HG02884 (cell line): ENCODE measurements at regions not wholly inside any gene's neighbourhood (a gene's known extent, or its start where the extent isn't known, plus 50 kb on each side); places are given as distances from the start of the nearest gene placed in this dataset.

Experiments
- ATAC-seq: cut with Tn5 transposase; IDR thresholded peaks from one replicate; pipeline ENCODE4 v1.9.1; 2021; ENCODE audit warnings: mild to moderate bottlenecking, moderate library complexity; ENCODE audit not compliant: unreplicated experiment

DNA sequence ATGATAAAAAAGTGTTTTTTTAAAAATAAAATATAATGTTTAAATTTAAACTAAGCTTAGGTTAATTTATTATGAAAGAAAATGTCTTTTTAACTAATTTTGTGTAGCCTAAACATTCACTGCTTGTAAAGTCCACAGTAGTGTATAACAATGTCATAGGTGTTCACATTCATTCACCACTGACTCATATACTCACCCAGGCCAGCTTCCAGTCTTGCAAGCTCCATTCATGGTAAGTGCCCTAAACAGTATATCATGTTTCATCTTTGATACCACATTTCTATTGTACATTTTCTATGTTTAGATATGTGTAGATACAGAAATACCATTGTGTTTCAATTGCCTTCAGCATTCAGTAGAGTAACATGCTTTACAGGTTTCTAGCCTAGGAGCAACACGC, 530.3 kb downstream of the EPHA5 start:
- ATAC-seq, result no peak

DNA sequence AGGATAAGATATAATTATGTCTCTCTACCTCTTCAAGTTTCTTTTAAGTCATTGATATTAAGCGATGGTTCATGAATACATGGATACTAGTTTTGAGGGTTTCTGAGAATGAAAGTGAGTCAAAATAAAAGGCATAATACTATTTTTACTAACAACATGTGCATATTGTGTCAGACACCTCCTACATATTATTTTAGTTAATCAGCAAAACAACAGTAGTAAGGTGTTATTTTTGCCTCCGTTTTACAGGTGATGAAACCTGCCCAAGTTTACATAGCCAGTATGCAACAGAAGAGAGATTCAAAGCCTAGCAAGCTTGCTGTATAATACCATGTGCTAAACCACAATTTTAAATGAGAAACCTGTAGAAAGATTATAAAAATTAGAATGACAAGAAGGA, 544.1 kb downstream of the EPHA5 start:
- ATAC-seq, result no peak

DNA sequence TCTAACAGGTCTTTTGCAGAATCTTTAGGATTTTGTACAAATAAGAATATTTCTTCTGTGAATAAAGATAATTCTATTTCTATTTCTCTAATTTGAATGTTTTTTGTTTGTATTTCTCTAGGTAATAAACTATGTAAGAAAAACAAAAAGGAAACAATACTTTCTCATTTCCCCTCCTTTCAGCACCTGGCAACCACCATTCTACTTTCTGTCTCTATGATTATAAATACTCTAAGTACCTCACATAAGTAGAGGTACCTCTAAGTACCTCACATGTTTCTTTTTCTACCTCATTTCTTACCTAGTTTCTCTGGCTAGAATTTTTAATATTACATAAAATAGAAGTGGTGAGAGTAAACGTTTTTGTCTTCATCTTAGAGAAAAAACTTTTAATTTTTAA, 550.0 kb downstream of the EPHA5 start:
- ATAC-seq, result no peak

DNA sequence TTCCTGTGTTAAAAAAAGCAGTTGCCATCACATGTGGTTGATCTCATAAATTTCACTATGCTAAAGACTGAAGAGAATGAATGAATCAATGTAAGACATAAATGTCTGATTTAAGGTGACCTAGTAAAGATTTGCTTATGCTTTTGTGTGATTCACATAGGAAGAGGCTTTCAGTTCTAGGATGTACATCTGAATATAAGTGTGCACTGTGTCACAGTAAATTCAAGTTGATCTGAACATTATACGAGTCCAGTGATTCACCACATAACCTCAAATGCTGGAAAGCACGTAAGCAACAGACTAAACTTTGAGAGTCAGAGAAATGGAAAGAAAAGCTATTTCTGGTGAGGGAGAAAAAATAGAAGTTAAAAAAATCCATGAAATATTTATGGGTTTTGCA, 567.9 kb downstream of the EPHA5 start:
- ATAC-seq, result no peak

DNA sequence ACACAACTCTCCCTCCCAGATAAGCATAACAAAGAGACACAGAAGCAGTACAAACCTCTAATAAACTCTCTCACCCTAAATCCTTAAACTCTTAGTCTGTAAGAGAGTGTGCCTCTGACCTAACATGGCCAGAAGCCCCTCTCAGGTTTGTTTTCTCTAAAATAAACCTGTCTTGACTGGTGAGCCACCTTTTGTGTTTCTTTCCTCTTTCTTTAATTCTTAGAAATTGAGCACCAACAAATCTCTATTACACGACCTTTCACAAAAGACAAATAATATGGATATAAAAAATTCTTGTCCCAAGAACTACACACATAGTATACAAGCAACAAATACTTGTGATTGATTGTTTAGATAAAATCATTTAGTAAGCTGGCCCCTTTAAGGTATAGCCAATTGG, 573.7 kb downstream of the EPHA5 start:
- ATAC-seq, result no peak

DNA sequence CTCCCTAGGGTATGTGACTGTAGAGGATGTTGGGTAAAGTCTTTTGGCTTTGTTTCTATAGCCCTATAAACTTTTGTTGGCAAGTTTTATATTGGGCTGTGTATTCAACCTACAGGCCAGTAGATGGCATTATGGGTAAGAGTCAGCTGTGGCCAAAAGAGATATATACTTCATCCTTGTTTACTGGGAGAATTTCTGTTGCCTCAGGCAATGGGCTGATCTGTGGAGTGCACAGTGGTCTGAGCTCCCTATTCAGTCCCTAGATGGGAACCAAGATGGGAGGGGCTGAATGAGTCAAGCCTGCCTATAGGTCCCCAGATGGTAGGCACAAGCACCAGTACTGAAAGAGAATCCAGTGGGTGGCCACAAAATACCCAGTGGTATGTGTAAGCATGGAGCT, 580.6 kb downstream of the EPHA5 start:
- ATAC-seq, result no peak

DNA sequence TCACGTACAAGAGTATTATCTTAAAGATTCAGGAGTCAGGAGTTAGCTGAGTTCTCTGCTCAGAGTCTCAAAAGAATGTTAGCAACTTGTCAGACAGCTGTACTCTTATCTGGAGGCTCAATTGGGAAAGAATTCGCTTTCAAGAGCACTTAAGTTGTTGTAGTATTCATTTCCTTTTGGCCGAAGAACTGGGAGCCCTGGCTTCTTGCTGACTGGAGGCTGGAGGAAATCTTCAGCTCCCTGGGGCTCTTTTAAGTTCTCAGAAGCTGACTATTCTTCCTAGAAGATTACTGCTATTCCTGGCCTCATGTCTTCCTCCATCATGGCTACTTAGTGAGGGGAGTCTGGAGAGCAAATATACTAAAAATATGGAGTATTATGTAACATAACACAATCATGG, 587.2 kb downstream of the EPHA5 start:
- no peak for ATAC-seq

DNA sequence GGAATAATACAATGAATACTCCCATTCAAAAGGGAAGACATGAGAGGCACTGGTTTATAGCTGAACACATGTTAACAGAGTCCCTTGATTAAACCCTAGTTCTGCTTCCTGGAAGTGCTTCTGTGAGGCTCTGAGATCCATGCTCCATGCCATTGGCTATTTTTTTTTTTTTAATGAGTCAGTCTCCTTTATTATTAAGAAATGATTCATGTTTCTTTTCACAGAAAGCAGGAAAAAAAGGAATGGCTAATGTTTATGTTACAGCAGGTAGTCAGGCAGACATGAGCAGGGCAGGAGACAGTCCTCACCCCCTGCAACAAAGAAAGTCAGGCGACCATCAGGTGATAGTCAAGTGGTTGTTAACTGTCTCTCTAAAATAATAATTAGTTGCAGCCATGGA, 598.7 kb downstream of the EPHA5 start:
- ATAC-seq, result no peak

DNA sequence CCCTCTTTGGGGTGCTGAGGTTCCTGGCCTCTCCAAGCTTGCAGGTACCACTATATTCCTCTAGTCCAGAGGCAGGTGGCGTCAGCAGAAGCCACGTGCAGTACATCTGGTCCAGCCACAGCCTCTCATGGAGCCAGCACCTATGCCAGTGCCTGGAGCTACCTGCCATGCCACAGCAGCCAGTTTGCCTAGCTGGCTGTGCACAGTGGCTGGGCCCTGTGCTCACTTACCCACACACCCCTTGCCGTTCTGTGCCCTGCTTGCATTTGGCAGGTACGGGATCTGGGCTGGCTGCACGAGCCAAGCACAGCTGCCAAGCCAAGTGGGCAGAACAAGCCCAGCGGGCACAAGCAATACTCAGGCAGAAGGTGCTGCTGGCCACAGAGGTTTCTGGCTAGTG, 601.1 kb downstream of the EPHA5 start:
- no peak for ATAC-seq

DNA sequence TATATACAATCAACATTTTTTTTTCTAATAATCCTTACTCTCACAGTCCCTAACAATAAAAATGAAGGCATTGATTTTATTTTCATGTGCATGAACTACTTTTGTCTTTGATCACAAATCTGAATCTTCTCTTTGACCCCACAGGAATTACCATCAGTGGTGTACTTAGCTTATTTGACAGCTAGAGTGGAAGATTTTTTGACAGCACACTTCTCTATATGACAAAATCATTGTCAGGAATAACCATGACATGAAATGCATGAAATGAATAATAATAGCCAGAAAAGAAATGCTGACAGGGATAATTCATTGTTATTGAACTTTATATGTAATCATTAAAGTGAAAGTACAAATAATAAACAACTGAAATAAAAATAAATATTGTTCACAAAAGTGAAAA, 604.2 kb downstream of the EPHA5 start:
- ATAC-seq, result no peak

DNA sequence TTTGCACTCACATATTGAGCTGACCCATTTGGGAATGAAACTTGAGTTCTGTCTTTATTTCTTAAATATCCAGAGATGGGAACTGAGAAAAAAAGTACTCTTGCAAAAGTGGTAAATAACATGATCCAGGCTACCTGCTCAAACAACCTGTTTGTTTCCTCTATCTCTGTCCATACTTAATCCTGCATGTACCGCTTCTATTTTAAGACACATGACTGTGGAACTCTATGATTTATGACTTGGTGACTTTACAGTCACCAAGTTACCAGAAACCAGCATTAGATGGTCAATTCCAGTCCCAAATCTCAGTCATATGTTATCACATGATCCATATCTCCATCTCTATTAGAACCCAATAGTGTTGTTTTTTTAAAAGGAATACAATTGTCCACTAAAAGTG, 606.7 kb downstream of the EPHA5 start:
- no peak for ATAC-seq

DNA sequence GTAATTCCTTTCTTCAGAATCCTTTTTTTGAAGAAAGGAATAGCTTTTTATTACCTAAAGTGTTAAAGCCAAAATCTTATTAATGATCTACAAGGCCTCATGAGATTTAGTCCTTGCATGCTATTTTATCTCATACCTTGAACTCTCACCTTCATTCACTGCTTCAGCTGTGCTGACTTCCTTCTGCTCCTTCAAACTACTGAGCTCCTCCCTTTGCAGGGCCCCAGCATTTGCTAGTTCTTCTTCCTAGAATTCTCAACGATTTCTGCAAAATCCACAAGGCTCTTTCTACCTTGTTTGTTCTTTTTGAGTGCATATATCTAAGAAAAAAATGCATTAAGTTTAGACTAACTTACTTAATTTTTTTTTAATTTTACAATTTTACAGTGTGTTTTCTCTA, 619.5 kb downstream of the EPHA5 start:
- ATAC-seq, result no peak

DNA sequence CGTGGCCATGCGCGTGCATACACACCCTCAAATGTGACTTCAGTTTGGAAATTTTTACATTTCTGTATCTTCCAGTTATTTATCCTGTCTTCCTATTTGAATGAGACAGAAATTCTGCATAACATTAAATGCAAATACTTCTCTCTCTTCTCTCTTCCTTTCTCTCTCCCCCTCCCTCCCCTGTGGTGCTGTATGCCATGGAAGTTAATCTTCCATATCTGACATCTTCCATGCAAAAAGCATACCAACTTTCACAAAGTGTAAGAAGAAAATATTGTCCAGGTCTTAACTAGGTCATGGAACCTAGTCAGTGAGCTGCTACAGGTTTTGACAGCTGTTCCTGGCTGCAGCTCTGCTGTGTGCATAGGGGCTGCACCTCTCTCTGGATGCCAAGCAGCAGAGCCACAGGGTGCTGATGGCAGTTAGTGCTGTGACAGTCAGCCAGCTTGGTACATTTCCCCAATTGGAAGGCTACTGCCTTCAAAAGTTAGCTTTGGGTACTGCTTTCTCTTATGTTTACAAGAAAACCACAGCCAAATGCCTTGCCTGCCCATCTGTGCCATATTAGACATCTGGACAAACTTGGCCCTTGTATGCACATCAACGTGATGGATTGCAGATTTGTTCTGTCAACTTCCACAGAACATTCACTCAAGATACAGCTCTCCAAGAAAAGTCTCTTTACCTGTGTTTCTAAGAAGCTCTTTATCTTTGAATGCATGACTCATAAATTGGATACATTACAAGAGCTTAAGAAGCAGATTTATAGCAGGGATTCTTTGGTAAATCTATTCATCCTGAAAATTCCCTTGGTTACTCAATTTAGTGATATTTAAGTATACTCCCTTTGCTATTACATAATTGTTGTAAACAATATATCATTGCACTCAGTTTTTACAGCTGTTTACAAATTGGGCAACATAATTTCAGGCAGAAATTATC, 623.8 kb downstream of the EPHA5 start:
- no peak for ATAC-seq

DNA sequence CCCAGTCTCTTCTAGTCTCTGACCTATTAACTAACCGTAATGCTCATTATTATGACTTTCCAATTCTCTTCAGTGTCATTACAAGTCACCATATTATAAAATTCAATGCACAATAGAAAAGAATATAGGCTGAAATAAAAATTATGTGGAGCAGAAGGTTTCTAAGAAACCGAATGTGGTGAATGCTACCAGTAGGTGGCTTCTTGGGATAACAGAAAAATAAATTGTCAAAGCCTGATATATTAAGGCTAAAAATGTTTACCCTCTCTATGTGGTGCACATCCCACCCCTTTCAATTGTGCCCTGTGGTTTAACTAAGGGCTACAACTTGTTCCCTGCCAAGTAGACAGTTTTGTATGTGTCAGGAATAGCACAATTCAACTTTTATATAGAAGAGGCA, 624.6 kb upstream of the TECRL start:
- ATAC-seq, result no peak

DNA sequence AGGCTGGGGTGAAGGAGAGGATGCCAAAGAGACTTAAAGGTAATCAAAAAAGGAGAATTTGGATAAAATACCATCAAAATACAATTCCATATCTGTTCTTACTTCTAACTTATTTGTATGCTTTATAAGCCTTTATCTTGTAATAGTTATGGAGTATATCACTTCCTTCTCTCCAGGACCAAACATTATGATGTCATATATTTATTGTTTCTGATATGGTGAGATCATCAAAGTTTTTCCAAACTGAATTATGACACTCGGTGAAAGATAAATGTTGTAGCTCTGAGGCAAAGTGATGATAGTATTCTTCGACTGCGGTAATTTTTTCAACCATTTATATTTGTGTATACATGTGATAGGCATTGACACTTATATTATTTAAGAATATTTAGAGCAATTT, 619.3 kb upstream of the TECRL start:
- ATAC-seq, result no peak

DNA sequence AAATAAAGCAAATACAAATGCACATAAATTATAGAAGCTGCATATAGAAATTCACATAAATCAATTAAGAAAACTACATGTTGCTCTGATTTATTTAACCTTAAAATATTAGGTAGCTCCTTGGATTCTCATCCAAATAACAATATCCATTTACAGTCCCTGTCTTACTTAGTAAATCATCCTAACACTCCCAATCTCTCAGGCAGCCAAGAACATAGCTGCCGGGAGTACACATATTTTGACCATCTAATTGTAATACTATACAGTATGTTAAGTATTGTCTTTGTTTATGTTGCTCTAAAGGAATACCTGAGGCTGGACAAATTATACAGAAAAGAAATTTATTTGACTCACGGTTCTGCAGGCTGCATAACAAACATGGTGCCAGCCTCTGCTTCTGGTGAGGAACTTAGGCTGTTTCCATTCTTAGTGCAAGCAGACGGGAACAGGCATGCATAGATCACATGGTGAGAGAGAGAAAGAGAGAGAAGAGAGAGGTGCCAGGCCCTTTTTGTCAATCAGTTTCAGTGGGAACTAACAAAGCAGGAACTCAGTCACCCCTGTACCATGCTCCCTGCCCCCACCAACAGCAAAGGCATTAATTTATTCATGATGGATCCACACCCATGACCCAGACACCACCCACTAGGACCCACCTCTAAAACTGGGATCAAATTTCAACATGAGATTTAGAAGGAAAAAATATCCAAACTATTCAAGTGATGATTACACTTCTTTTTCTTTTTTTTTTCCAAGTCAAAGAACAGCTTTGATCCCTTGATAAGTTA, 614.8 kb upstream of the TECRL start:
- no peak for ATAC-seq

DNA sequence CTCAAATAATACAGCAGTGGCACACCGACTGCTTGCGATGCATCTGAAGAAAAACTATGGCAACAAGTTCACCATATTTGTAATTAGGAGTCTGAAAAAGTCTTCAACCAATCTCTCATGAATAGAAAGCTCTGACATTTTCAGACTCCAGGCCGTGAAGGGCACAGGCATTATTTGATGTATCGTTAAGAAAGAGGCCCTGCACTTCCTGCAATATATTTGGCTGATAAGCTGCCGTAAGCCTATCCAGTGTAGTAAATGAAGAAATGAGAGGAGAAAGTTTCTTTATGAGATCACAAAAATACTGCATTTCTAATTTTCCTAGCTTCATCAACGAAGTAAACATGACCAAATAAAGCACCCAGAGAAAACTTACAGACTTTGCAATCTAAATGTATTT, 613.8 kb upstream of the TECRL start:
- ATAC-seq, result no peak

DNA sequence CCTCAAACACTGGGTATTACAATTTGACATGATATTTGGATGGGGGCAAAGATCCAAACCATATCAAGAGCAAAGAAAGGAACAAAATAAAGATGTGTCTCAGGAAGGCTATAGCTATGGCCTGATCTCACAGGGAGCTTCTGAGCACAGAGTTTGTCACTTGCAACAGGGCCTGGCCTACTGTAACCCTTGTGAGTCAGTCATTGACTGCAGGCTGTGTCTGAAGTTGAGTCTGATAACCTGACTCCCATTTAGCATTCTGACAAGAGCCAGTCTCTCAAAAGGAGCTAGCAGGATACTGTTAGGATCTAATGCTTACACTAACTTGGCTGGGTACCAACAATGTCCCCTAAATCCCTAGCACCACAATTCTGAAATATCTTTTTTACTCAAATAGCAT, 612.5 kb upstream of the TECRL start:
- ATAC-seq, result no peak

DNA sequence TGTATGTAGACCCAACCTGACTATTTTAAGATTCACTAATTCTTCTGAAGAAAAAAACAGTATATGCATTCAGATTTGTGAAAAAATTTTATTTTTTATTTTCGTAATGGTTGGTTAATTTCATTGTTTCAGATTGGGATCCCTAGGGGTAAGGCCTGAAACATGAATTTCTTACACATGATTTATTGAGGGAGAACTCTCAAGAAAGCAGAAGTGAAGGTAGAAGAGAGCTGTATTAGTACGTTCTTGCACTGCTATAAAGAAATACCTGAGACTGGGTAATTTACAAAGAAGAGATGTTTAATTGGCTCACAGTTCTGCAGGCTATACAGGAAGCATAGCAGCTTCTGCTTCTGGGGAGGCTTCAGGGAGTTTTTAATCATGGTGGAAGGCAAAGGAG, 611.9 kb upstream of the TECRL start:
- no peak for ATAC-seq

DNA sequence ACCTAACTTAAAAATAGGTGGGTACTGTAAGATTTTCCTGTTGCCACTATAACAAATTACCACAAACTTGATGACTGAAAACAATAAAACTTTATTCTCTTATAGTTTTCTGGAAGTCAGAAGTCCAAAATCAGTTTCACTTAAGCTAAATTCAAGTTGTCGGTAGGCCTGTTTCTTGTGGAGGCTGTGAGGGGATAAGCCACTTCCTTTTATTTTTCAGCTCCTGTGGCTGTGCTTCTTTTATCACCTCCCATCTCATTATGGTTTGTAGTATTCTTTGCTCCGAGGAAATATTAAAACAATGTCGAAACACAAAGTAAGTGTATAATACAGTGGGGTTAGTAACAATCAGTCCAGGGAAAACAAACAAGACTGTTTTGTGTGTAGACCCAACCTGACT, 610.5 kb upstream of the TECRL start:
- ATAC-seq, result no peak

DNA sequence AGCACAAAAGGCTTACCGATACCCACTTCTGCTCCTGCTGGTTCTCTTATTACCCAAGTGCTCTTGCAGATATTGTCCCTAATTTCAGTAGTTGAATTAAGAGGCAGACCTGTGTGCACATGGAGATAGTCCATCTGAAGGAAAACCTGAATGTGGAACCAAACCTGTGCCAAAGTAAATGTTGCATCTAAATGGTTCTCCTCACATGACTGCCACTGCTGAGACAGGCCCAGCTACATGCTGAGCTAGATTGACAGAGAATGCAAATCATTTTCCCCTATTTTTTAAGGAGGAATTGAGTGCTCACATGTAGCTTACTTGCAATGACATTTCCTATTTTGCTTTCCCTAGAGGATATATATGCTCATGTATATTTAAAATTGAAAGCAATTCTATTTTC, 609.1 kb upstream of the TECRL start:
- no peak for ATAC-seq

DNA sequence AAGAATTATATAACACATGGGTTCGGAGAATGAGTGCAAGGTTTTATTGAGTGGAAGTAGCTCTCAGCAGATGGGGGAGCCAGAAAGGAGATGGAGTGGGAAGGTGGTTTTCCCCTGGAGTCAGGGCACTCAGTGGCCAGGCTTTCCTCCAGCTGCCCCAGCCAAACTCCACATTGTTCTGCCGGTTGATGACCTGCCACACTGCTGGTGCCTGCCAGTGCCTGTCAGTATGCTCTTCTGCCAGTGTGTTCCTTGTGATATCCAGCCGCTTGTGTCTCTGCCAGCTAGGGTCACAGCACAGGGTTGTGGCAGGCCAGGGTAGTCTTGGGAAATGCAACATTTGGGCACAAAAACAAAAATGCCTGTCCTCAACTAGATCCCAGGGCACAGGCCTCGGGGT, 604.8 kb upstream of the TECRL start:
- no peak for ATAC-seq
